ENCODE measurements at regions not wholly inside any gene's neighbourhood (a gene's known extent, or its start where the extent isn't known, plus 50 kb on each side); places are given as distances from the start of the nearest gene placed in this dataset.

GRCh38 chr10:28459453-28460144, 73.3 kb upstream of the WAC start:
- no peak for DNase-seq (ENCODE audit: low read depth, low spot score)
- ChIA-PET POLR2A (no interaction called here), CTCF (no interaction called here)
- no peak overlapping the region for H3K27ac ChIP-seq (ENCODE audit: low read depth, low read length)
- TF ChIP-seq CTCF (IDR thresholded peaks at IDR 0.05; ENCODE audit: low read depth, low read length): no peak
- H3K4me3 ChIP-seq (ENCODE audit: low read depth, low read length): no peak overlapping the region
- peaks cover 2% of the 10 kb centered on the region for H3K27me3 ChIP-seq (ENCODE audit: control insufficient read depth, insufficient read depth, low read length)
- no peaks in the 10 kb centered on the region for H3K9me3 ChIP-seq (ENCODE audit: control insufficient read depth, insufficient read depth, low read length)

- Histone ChIP-seq H3K9me3 (ENCODE audit: control insufficient read depth, insufficient read depth, low read length) (no peaks in the 10 kb centered on the region), H3K4me3 (ENCODE audit: low read depth, low read length) (no peak overlapping the region), H3K27me3 (ENCODE audit: control insufficient read depth, insufficient read depth, low read length) (peaks cover 2% of the 10 kb centered on the region), H3K27ac (ENCODE audit: low read depth, low read length) (no peak overlapping the region)
- DNase-seq (ENCODE audit: low read depth, low spot score): no peak
- POLR2A ChIA-PET: no interaction called here
- TF ChIP-seq CTCF (IDR thresholded peaks at IDR 0.05; ENCODE audit: low read depth, low read length): no peak
- CTCF ChIA-PET: no interaction called here
Observed at GRCh38 chr10:28463141-28463540, 69.8 kb upstream of the WAC start.

- Histone ChIP-seq H3K9me3 (ENCODE audit: control insufficient read depth, insufficient read depth, low read length) (no peaks in the 10 kb centered on the region), H3K27me3 (ENCODE audit: control insufficient read depth, insufficient read depth, low read length) (peaks cover 2% of the 10 kb centered on the region), H3K4me3 (ENCODE audit: low read depth, low read length) (no peak overlapping the region), H3K27ac (ENCODE audit: low read depth, low read length) (no peak overlapping the region)
- POLR2A ChIA-PET: no interaction called here
- CTCF ChIA-PET: no interaction called here
- TF ChIP-seq CTCF (IDR thresholded peaks at IDR 0.05; ENCODE audit: low read depth, low read length): no peak
- DNase-seq (ENCODE audit: low read depth, low spot score): no peak
Observed at GRCh38 chr10:28463676-28464395, 69.1 kb upstream of the WAC start.

GRCh38 chr10:28467615-28468014, 65.3 kb upstream of the WAC start:
- Histone ChIP-seq H3K27me3 (ENCODE audit: control insufficient read depth, insufficient read depth, low read length) (peaks cover 2% of the 10 kb centered on the region), H3K4me3 (ENCODE audit: low read depth, low read length) (no peak overlapping the region), H3K27ac (ENCODE audit: low read depth, low read length) (no peak overlapping the region), H3K9me3 (ENCODE audit: control insufficient read depth, insufficient read depth, low read length) (no peaks in the 10 kb centered on the region)
- TF ChIP-seq CTCF (IDR thresholded peaks at IDR 0.05; ENCODE audit: low read depth, low read length): no peak
- ChIA-PET POLR2A (no interaction called here), CTCF (no interaction called here)
- no peak for DNase-seq (ENCODE audit: low read depth, low spot score)
